Peyer's patch (tissue), 4 donors: ENCODE measurements at regions not wholly inside any gene's neighbourhood (a gene's known extent, or its start where the extent isn't known, plus 50 kb on each side); places are given as distances from the start of the nearest gene placed in this dataset.

Experiments
- POLR2A ChIP-seq, 2 donors: fragments of 450-650 bp; IDR thresholded peaks; one replicate each; pipeline ENCODE4 v1.5.1; 2017; ENCODE audit warnings: antibody characterized with exemption in 2 of 2, mild to moderate bottlenecking in 2 of 2, moderate library complexity in 2 of 2
- TF ChIP-seq, protein P1 (sequence below), 6 experiments: fragments of 450-650 bp in 4 of 6; fragments of 200-600 bp in 2 of 6; sonication (generic) in 1 of 6; IDR thresholded peaks; one replicate each; pipeline ENCODE4 v1.5.1; 2017 to 2019; ENCODE audit warnings: antibody characterized with exemption in 6 of 6, mild to moderate bottlenecking in 3 of 6, moderate library complexity in 1 of 6

GRCh38 chr2:205908212-205909183, 177.5 kb downstream of the INO80D start:
- TF ChIP-seq POLR2A (IDR thresholded peaks at IDR 0.05), result no peak
- TF ChIP-seq, protein P1, sequence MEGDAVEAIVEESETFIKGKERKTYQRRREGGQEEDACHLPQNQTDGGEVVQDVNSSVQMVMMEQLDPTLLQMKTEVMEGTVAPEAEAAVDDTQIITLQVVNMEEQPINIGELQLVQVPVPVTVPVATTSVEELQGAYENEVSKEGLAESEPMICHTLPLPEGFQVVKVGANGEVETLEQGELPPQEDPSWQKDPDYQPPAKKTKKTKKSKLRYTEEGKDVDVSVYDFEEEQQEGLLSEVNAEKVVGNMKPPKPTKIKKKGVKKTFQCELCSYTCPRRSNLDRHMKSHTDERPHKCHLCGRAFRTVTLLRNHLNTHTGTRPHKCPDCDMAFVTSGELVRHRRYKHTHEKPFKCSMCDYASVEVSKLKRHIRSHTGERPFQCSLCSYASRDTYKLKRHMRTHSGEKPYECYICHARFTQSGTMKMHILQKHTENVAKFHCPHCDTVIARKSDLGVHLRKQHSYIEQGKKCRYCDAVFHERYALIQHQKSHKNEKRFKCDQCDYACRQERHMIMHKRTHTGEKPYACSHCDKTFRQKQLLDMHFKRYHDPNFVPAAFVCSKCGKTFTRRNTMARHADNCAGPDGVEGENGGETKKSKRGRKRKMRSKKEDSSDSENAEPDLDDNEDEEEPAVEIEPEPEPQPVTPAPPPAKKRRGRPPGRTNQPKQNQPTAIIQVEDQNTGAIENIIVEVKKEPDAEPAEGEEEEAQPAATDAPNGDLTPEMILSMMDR (IDR thresholded peaks at IDR 0.05), result no peak
